ENCODE measurements at regions not wholly inside any gene's neighbourhood (a gene's known extent, or its start where the extent isn't known, plus 50 kb on each side); places are given as distances from the start of the nearest gene placed in this dataset.

DNA sequence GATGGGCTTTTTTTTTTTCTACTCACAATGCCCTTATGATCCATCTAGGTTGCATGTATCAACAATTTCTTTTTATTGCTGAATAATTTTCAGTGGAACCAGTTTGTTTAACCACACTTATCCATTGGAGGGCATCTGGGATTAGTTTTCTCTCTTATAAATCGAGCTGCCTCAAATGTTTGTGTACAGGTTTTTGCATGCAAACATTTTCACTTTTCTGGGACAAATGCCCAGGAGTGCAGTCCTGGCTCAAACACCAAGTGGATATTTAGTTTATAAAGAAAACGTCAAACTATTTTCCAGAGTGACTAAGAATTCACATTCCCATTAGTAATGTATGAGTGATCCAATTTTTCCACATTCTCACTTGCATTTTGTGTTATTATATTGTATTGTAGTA, 313.4 kb downstream of the CXCL12 start:
- no peaks in the 10 kb centered on the region for H3K4me1 Mint-ChIP-seq
- H3K36me3 Mint-ChIP-seq (ENCODE audit: low read depth): no peaks in the 10 kb centered on the region
- CTCF ChIA-PET: no interaction called here
- no peak overlapping the region for H3K27ac Mint-ChIP-seq
- H3K4me3 Mint-ChIP-seq: no peak overlapping the region
- no peaks in the 10 kb centered on the region for H3K27me3 Mint-ChIP-seq
- no peak for DNase-seq
- POLR2A ChIA-PET: no interaction called here
- no peak for ATAC-seq (ENCODE audit: low read depth)
- H3K9me3 Mint-ChIP-seq: no peaks in the 10 kb centered on the region
- TF ChIP-seq, protein P1, sequence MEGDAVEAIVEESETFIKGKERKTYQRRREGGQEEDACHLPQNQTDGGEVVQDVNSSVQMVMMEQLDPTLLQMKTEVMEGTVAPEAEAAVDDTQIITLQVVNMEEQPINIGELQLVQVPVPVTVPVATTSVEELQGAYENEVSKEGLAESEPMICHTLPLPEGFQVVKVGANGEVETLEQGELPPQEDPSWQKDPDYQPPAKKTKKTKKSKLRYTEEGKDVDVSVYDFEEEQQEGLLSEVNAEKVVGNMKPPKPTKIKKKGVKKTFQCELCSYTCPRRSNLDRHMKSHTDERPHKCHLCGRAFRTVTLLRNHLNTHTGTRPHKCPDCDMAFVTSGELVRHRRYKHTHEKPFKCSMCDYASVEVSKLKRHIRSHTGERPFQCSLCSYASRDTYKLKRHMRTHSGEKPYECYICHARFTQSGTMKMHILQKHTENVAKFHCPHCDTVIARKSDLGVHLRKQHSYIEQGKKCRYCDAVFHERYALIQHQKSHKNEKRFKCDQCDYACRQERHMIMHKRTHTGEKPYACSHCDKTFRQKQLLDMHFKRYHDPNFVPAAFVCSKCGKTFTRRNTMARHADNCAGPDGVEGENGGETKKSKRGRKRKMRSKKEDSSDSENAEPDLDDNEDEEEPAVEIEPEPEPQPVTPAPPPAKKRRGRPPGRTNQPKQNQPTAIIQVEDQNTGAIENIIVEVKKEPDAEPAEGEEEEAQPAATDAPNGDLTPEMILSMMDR (IDR thresholded peaks at IDR 0.05): no peak
- intact Hi-C loops (cut with micrococcal nuclease): no loop called here

DNA sequence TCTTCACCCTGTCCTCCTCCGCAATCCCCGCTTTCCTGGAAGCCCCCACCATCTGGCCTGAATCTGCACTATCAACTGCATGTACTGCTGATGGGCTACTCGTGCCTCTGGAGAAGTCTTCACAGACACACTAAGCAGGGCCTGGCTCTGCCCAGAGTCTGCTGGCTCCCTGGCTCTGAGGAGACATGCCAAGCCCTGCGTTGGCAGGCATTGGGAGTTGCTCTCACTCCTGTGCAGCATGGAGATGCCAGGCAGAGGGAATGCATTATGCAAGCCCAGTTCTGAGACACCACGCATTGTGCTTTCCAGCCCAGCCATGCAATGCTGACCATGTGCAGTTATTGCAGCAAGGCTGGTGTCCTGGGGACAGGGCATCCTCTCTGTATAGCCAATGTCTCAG, 314.6 kb downstream of the CXCL12 start:
- ChIA-PET POLR2A (no interaction called here), CTCF (no interaction called here)
- intact Hi-C loops (cut with micrococcal nuclease): no loop called here
- DNase-seq (no peak), ATAC-seq (ENCODE audit: low read depth) (no peak)
- TF ChIP-seq, protein P1 (IDR thresholded peaks at IDR 0.05): no peak
- H3K27me3 Mint-ChIP-seq: no peaks in the 10 kb centered on the region
- no peaks in the 10 kb centered on the region for H3K9me3 Mint-ChIP-seq
- no peak overlapping the region for H3K4me3 Mint-ChIP-seq
- no peaks in the 10 kb centered on the region for H3K36me3 Mint-ChIP-seq (ENCODE audit: low read depth)
- H3K27ac Mint-ChIP-seq: no peak overlapping the region
- H3K4me1 Mint-ChIP-seq: no peaks in the 10 kb centered on the region

DNA sequence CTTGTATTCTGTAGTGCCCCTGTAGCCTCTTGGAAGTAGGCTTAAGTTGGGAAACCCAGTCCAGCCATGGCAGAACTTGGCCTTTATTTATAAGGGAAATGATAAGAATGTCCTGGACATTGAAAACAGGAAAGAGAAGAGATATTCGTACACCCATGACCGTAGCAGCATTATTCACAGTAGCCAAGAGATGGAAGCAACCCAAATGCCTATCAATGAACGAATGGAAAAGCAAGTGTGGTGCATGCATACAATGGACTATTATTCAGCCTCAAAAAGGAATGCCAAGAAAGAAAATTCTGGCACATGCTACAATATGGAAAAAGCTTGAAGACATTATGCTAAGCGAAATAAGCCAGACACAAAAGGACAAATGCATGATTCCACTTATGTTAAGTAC, 315.3 kb downstream of the CXCL12 start:
- TF ChIP-seq, protein P1 (IDR thresholded peaks at IDR 0.05): no peak
- DNase-seq (no peak), ATAC-seq (ENCODE audit: low read depth) (no peak)
- H3K9me3 Mint-ChIP-seq: no peaks in the 10 kb centered on the region
- CTCF ChIA-PET: no interaction called here
- no peaks in the 10 kb centered on the region for H3K27me3 Mint-ChIP-seq
- H3K4me1 Mint-ChIP-seq: no peaks in the 10 kb centered on the region
- intact Hi-C loops (cut with micrococcal nuclease): no loop called here
- no peak overlapping the region for H3K27ac Mint-ChIP-seq
- H3K36me3 Mint-ChIP-seq (ENCODE audit: low read depth): no peaks in the 10 kb centered on the region
- POLR2A ChIA-PET: no interaction called here
- H3K4me3 Mint-ChIP-seq: no peak overlapping the region

DNA sequence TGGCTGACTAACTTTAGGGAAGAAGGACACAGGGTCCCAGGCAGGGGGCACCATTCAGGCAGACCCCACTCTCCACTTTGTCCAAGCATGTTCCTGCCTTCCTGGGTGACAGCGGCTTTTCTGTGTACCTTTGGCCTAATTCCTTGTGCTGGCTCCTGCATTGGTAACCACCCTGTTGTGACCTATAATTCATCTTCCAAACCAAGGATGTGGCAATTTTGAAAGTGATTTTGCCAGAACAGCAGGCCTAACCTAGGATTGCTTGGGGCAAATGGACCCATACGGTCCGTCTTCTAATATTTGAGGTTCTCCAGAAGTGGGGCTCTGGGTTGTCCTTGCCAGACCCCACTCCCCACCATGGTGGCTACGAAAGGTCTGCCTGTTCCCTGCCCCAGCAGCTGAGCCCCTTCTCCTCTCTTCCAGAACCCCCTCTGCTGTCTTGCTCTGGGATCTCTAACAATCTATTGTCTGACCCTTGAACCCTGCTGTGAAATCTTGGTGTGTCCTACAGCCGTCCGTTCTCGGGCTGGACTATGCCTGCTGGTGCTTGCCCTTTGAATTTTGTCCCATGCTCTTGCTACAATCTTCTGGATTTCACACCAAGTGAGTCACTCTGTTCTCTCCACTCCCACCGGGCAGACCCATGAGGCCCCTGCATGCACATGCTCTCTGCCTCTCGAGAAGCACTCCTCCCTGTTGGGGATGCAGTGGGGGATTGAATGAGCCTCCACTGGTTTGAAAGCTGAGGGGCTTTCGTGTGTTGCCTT, 316.0 kb downstream of the CXCL12 start:
- H3K27ac Mint-ChIP-seq: no peak overlapping the region
- no peaks in the 10 kb centered on the region for H3K9me3 Mint-ChIP-seq
- no peaks in the 10 kb centered on the region for H3K4me1 Mint-ChIP-seq
- ChIA-PET CTCF (no interaction called here), POLR2A (no interaction called here)
- H3K27me3 Mint-ChIP-seq: no peaks in the 10 kb centered on the region
- intact Hi-C loops (cut with micrococcal nuclease): no loop called here
- TF ChIP-seq, protein P1 (IDR thresholded peaks at IDR 0.05): no peak
- DNase-seq (no peak), ATAC-seq (ENCODE audit: low read depth) (no peak)
- no peaks in the 10 kb centered on the region for H3K36me3 Mint-ChIP-seq (ENCODE audit: low read depth)
- no peak overlapping the region for H3K4me3 Mint-ChIP-seq

DNA sequence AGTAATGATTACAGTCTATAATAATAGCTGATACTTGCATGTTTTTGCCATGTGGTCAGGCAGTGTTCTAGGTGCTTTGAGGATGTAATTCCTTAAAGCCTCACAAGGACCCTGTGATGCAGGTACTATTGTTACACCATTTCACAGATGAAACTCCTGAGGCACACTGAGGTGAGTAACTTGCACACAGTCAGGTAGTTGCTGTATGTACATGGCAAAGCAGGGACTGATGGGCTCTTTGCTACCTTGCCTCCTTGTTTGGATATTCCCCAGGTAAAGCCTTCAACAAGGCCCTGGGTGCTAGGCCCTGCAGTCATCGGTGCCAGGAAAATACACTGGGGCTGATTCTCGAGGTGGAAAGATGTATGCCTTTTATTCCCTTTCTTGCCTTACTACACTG, 317.5 kb downstream of the CXCL12 start:
- H3K27me3 Mint-ChIP-seq: no peaks in the 10 kb centered on the region
- ATAC-seq (ENCODE audit: low read depth): no peak
- no peaks in the 10 kb centered on the region for H3K36me3 Mint-ChIP-seq (ENCODE audit: low read depth)
- no peak overlapping the region for H3K27ac Mint-ChIP-seq
- CTCF ChIA-PET: no interaction called here
- TF ChIP-seq, protein P1 (IDR thresholded peaks at IDR 0.05): no peak
- POLR2A ChIA-PET: no interaction called here
- no peak overlapping the region for H3K4me3 Mint-ChIP-seq
- no peaks in the 10 kb centered on the region for H3K4me1 Mint-ChIP-seq
- DNase-seq: no peak
- intact Hi-C loops (cut with micrococcal nuclease): no loop called here
- H3K9me3 Mint-ChIP-seq: no peaks in the 10 kb centered on the region
